Neural crest cell (in vitro differentiated cells): ENCODE measurements at regions not wholly inside any gene's neighbourhood (a gene's known extent, or its start where the extent isn't known, plus 50 kb on each side); places are given as distances from the start of the nearest gene placed in this dataset. TPM values are rescaled to one million over a fixed set of nuclear protein-coding genes. Genes with fewer than 3 reads are reported as not detected.

Experiments used
- DNase-seq: peaks from one replicate; pipeline ENCODE4 v3.0.0; 2021; ENCODE audit warnings: low read depth, mixed read lengths, low spot score
- H3K27ac Mint-ChIP-seq: one replicate; pipeline ENCODE4 v1.8.0; 2021; ENCODE audit warnings: mild to moderate bottlenecking, mixed read lengths; ENCODE audit not compliant: unreplicated experiment
- H3K27me3 Mint-ChIP-seq: 2 replicates; pipeline ENCODE4 v1.8.0; 2021; ENCODE audit warnings: low read depth, mild to moderate bottlenecking, mixed read lengths
- H3K36me3 Mint-ChIP-seq: 2 replicates; pipeline ENCODE4 v1.8.0; 2021; ENCODE audit warnings: low read depth, mild to moderate bottlenecking, mixed read lengths
- H3K4me1 Mint-ChIP-seq: 2 replicates; pipeline ENCODE4 v1.8.0; 2021; ENCODE audit warnings: mixed read lengths
- H3K4me3 Mint-ChIP-seq: one replicate; pipeline ENCODE4 v1.8.0; 2021; ENCODE audit warnings: mild to moderate bottlenecking, mixed read lengths
- H3K9me3 Mint-ChIP-seq: 2 replicates; pipeline ENCODE4 v1.8.0; 2021; ENCODE audit warnings: mixed read lengths
- CTCF ChIP-seq: fragments of 200-600 bp; sonication (generic); conservative IDR thresholded peaks from 2 replicates; pipeline ENCODE4 v1.5.0; 2021; ENCODE audit warnings: antibody characterized with exemption, mild to moderate bottlenecking
- microRNA-seq: library from miRNA; unstranded; fragments of <30 nt; microRNA quantifications from one replicate; pipeline ENCODE4, GENCODE V29; 2020

- no peak for TF ChIP-seq CTCF
- no peak for DNase-seq
- no peaks in the 10 kb centered on the region for H3K27me3 Mint-ChIP-seq
Measured at GRCh38 chr2:181407171-181407570, 50.0 kb upstream of the ITGA4 start.

More at GRCh38 chr2:181407171-181407570, 50.0 kb upstream of the ITGA4 start:
- peaks cover 2% of the 10 kb centered on the region for H3K36me3 Mint-ChIP-seq
- H3K4me3 Mint-ChIP-seq, result no peak overlapping the region
- H3K9me3 Mint-ChIP-seq, result peaks cover 2% of the 10 kb centered on the region
- no peak overlapping the region for H3K27ac Mint-ChIP-seq
- peaks cover 29% of the 10 kb centered on the region for H3K4me1 Mint-ChIP-seq

Small RNA genes in the stretch of these regions (microRNA-seq; reads per million reads assigned to microRNA genes)
- not detected for gene MIR4437
